HCT116 (cell line): ENCODE measurements at regions not wholly inside any gene's neighbourhood (a gene's known extent, or its start where the extent isn't known, plus 50 kb on each side); places are given as distances from the start of the nearest gene placed in this dataset.

ENCODE experiments used
- ATAC-seq: fragments of 200-7000 bp; cut with Tn5 transposase; 2 replicates; pipeline ENCODE4 v1.9.1; 2020; ENCODE audit warnings: mild to moderate bottlenecking, moderate library complexity
- BruUV-seq: library from RNA; stranded (reverse); fragments of 400-500 nt; replicated peaks from 2 replicates; lab custom pipeline; 2021; lab: Mats Ljungman, UMichigan
- CTCF ChIA-PET: fragments of 300-600 bp; sonication (Branson Sonifier 250); formaldehyde crosslinking; loops from one replicate; lab custom pipeline; 2021; ENCODE audit warnings: antibody characterized with exemption; lab: Charles Lee
- POLR2A ChIA-PET: fragments of 300-600, 350-600 bp; sonication (Branson Sonifier 250); formaldehyde crosslinking; loops from one replicate; lab custom pipeline; 2021; ENCODE audit warnings: antibody characterized with exemption; lab: Charles Lee
- RAD21 ChIA-PET, 2 experiments: fragments of 300-600 bp; sonication (Branson Sonifier 250); formaldehyde crosslinking; loops; one replicate each; lab custom pipeline; 2023; ENCODE audit warnings: low total read pairs in 2 of 2; ENCODE audit not compliant: uncharacterized antibody in 2 of 2, unreplicated experiment in 2 of 2, low non-redundant PET in 1 of 2; lab: Charles Lee
- DNase-seq: peaks from one replicate; pipeline ENCODE4 v3.0.0-alpha.2; 2010; ENCODE audit warnings: low read depth, low spot score
- H2AFZ ChIP-seq: fragments of 200-600 bp; shearing (Covaris generic), sonication (generic); 2 replicates; pipeline ENCODE4 v1.6.1; 2017; ENCODE audit warnings: low read depth, mixed run types, mixed read lengths, antibody characterized with exemption, low read length; ENCODE audit not compliant: poor library complexity, severe bottlenecking
- H3K27ac ChIP-seq: 2 replicates; pipeline ENCODE4 v1.5.1; 2012; ENCODE audit warnings: low read depth, low read length
- H3K27me3 ChIP-seq: fragments of 200-600 bp; sonication (generic); 2 replicates; pipeline ENCODE4 v1.6.1; 2016; ENCODE audit warnings: mixed run types, low read length, mixed read lengths; ENCODE audit not compliant: insufficient read depth
- H3K36me3 ChIP-seq, 2 experiments: fragments of 200-500 bp in 1 of 2; fragments of 200-600 bp in 1 of 2; sonication (Bioruptor generic) in 1 of 2; sonication (generic) in 1 of 2; 2 replicates each; pipeline versions ENCODE4 v1.5.1 to v1.6.1; 2014 to 2016; ENCODE audit warnings: low read length in 2 of 2, inconsistent platforms in 1 of 2, mixed read lengths in 1 of 2, mixed run types in 1 of 2; ENCODE audit not compliant: insufficient read depth in 2 of 2, control insufficient read depth in 1 of 2
- H3K4me1 ChIP-seq, 2 experiments: fragments of 200-600 bp in 1 of 2; sonication (generic) in 1 of 2; 2 replicates each; pipeline versions ENCODE4 v1.5.1 to v1.6.1; 2012 to 2017; ENCODE audit warnings: low read length in 2 of 2, inconsistent platforms in 1 of 2, mild to moderate bottlenecking in 1 of 2, mixed read lengths in 1 of 2, mixed run types in 1 of 2, moderate library complexity in 1 of 2; ENCODE audit not compliant: insufficient read depth in 2 of 2, control insufficient read depth in 1 of 2
- H3K4me2 ChIP-seq: fragments of 200-600 bp; sonication (generic); 2 replicates; pipeline ENCODE4 v1.6.1; 2017; ENCODE audit warnings: mixed run types, low read length, mixed read lengths
- H3K4me3 ChIP-seq, 2 experiments: fragments of 200-600 bp in 1 of 2; sonication (generic) in 1 of 2; replicated peaks in 1 of 2; 2 replicates each; pipeline ENCODE4 v1.5.1; 2011 to 2016; ENCODE audit warnings: low read length in 2 of 2, control low read depth in 1 of 2, low read depth in 1 of 2, mild to moderate bottlenecking in 1 of 2, mixed read lengths in 1 of 2, mixed run types in 1 of 2
- H3K79me2 ChIP-seq: fragments of 200-600 bp; sonication (generic); 2 replicates; pipeline ENCODE4 v1.6.1; 2017; ENCODE audit warnings: mild to moderate bottlenecking, mixed run types, low read length, moderate library complexity, mixed read lengths; ENCODE audit not compliant: insufficient read depth
- H3K9ac ChIP-seq: fragments of 200-600 bp; sonication (generic); 2 replicates; pipeline ENCODE4 v1.6.1; 2016; ENCODE audit warnings: low read length, mixed read lengths
- H3K9me2 ChIP-seq: fragments of 200-600 bp; sonication (generic), shearing (Covaris generic); 2 replicates; pipeline ENCODE4 v1.6.1; 2017; ENCODE audit warnings: mixed run types, mild to moderate bottlenecking, moderate library complexity; ENCODE audit not compliant: insufficient read depth
- H3K9me3 ChIP-seq, 2 experiments: fragments of 200-500 bp in 1 of 2; fragments of 200-600 bp in 1 of 2; sonication (Bioruptor generic) in 1 of 2; sonication (generic) in 1 of 2; 2 replicates each; pipeline ENCODE4 v1.6.1; 2014 to 2017; ENCODE audit warnings: low read length in 2 of 2, mixed read lengths in 2 of 2, inconsistent platforms in 1 of 2, low read depth in 1 of 2, mild to moderate bottlenecking in 1 of 2, mixed run types in 1 of 2, moderate library complexity in 1 of 2; ENCODE audit not compliant: control insufficient read depth in 1 of 2, insufficient read depth in 1 of 2
- H4K20me1 ChIP-seq: fragments of 200-600 bp; sonication (generic), shearing (Covaris generic); 2 replicates; pipeline ENCODE4 v1.6.1; 2017; ENCODE audit warnings: mixed run types, mild to moderate bottlenecking, moderate library complexity; ENCODE audit not compliant: insufficient read depth
- CBX3 ChIP-seq: IDR thresholded peaks from 2 replicates; pipeline ENCODE4 v1.6.1; 2012; ENCODE audit warnings: low read depth
- CEBPB ChIP-seq: IDR thresholded peaks from 2 replicates; pipeline ENCODE4 v1.6.1; 2012; ENCODE audit warnings: low read depth
- EZH2 ChIP-seq: fragments of 200-600 bp; sonication (generic); IDR thresholded peaks from 2 replicates; pipeline ENCODE4 v1.6.1; 2017; ENCODE audit warnings: antibody characterized with exemption, mixed run types
- FOSL1 ChIP-seq: IDR thresholded peaks from 2 replicates; pipeline ENCODE4 v1.6.1; 2012; ENCODE audit warnings: low read depth
- JUND ChIP-seq: IDR thresholded peaks from 2 replicates; pipeline ENCODE4 v1.6.1; 2012
- POLR2A ChIP-seq: IDR thresholded peaks from 2 replicates; pipeline ENCODE4 v1.7.0; 2011; ENCODE audit warnings: borderline replicate concordance; ENCODE audit not compliant: insufficient read depth, insufficient read length; ENCODE audit errors: extremely low read depth
- POLR2AphosphoS5 ChIP-seq: IDR thresholded peaks from 2 replicates; pipeline ENCODE4 v1.6.1; 2011; ENCODE audit warnings: mild to moderate bottlenecking, low read depth, low read length, moderate library complexity
- SIN3A ChIP-seq: IDR thresholded peaks from 2 replicates; pipeline ENCODE4 v1.6.1; 2012; ENCODE audit warnings: low read depth
- SP1 ChIP-seq: IDR thresholded peaks from 2 replicates; pipeline ENCODE4 v1.6.1; 2012; ENCODE audit warnings: low read depth
- SRF ChIP-seq: IDR thresholded peaks from 2 replicates; pipeline ENCODE4 v1.6.1; 2012; ENCODE audit warnings: low read depth
- TCF7L2 ChIP-seq: IDR thresholded peaks from 2 replicates; pipeline ENCODE4 v1.7.0; 2011; ENCODE audit warnings: borderline replicate concordance, inconsistent platforms; ENCODE audit not compliant: insufficient read depth, insufficient read length; ENCODE audit errors: extremely low read depth
- ZFX ChIP-seq: fragments of 450-650 bp; IDR thresholded peaks from 2 replicates; pipeline ENCODE4 v1.6.1; 2017
- intact Hi-C: fragments of 100-400 bp; cut with micrococcal nuclease; formaldehyde crosslinking; loops from 2 replicates; pipeline ENCODE4 v1.10.0; 2022
- TF ChIP-seq, protein P1 (sequence below): IDR thresholded peaks from 2 replicates; pipeline ENCODE4 v1.6.1; 2012
- TF ChIP-seq, protein P2 (sequence below), 3 experiments: fragments of 200-600 bp in 1 of 3; sonication (generic) in 1 of 3; IDR thresholded peaks in 2 of 3; conservative IDR thresholded peaks in 1 of 3; 2 replicates each; pipeline ENCODE4 v1.5.1; 2012 to 2017; ENCODE audit warnings: low read depth in 2 of 3, low read length in 2 of 3, antibody characterized with exemption in 1 of 3, borderline replicate concordance in 1 of 3, control low read depth in 1 of 3, mild to moderate bottlenecking in 1 of 3, mixed read lengths in 1 of 3, mixed run types in 1 of 3, moderate library complexity in 1 of 3; ENCODE audit not compliant: insufficient read depth in 1 of 3

DNA sequence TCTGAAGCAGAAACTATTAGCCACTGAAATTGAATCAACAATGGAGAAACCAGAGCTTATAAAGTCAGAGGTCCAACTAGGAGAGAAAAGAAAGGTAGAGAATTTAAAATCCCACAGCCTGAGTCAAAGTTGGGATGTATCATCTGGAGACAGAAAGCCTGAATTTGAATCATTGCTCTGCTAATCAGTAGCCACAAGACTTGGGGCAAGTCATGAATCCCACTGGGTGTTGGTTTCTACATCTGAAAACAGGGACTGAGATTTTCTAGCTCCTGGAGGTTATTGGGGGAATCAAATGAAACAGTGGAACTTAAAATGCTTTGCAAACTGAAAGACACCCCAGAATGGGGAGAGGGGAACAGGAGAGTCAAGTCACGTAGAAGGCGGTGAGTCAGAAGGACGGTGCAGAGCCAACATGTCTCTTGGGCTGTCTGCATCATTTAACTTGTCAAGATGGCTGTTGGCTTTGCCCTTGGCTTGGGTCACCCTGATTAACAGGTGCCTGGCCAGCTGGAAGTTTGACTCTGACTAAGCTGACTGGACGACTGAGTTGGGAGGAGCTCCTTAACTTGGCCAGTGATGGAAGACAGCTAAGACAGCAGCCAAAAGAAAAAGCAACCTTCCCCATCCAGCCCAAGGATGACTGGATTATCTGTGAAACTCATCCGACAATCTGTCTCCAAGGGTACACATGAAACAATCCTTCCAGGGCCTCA lies 60.6 kb upstream of the ADRA1B start:
- no peak overlapping the region for H3K9ac ChIP-seq
- CTCF ChIA-PET = no interaction called here
- no TSS peak for BruUV-seq

DNA sequence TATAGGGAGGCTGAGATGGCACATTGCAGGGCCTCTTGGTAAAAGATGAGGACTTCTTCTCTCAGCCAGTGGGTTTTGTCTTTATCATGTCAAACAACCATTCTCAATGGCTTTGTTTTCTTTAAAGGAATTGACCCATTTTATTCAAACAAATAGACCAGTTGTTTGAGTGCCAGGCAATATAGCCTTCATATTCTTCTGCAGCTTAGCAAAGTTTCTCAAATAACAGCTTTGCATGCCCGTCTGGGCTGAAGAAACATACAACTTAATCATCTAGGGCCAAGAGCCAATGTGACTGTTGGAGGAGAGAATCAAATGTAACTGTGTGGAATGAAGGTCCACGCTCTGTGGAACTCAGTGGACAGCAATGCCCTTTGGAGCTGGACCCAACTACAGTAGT lies 57.4 kb upstream of the ADRA1B start:
- CTCF ChIA-PET = no interaction called here
- intact Hi-C loops = no loop called here
- TF ChIP-seq POLR2AphosphoS5 (no peak), CBX3 (no peak), JUND (no peak), SIN3A (no peak), EZH2 (no peak), TCF7L2 (no peak), SRF (no peak), POLR2A (no peak), ZFX (no peak), CEBPB (no peak)
- TF ChIP-seq, protein P1, sequence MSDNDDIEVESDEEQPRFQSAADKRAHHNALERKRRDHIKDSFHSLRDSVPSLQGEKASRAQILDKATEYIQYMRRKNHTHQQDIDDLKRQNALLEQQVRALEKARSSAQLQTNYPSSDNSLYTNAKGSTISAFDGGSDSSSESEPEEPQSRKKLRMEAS = no peak
- TF ChIP-seq, protein P2, sequence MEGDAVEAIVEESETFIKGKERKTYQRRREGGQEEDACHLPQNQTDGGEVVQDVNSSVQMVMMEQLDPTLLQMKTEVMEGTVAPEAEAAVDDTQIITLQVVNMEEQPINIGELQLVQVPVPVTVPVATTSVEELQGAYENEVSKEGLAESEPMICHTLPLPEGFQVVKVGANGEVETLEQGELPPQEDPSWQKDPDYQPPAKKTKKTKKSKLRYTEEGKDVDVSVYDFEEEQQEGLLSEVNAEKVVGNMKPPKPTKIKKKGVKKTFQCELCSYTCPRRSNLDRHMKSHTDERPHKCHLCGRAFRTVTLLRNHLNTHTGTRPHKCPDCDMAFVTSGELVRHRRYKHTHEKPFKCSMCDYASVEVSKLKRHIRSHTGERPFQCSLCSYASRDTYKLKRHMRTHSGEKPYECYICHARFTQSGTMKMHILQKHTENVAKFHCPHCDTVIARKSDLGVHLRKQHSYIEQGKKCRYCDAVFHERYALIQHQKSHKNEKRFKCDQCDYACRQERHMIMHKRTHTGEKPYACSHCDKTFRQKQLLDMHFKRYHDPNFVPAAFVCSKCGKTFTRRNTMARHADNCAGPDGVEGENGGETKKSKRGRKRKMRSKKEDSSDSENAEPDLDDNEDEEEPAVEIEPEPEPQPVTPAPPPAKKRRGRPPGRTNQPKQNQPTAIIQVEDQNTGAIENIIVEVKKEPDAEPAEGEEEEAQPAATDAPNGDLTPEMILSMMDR (IDR thresholded peaks at IDR 0.05 in 2 of 3, conservative IDR thresholded peaks at IDR 0.05 in 1 of 3; ENCODE audit: borderline replicate concordance in 1 of 3, insufficient read depth in 1 of 3, low read depth in 2 of 3, low read length in 2 of 3) = no peak

More for the DNA sequence above, 60.6 kb upstream of the ADRA1B start:
- TF ChIP-seq CEBPB (no peak), POLR2AphosphoS5 (no peak), SP1 (no peak), FOSL1 (no peak), CBX3 (no peak), JUND (no peak), SIN3A (no peak)
- TF ChIP-seq, protein P2 (IDR thresholded peaks at IDR 0.05 in 2 of 3, conservative IDR thresholded peaks at IDR 0.05 in 1 of 3; ENCODE audit: borderline replicate concordance in 1 of 3, insufficient read depth in 1 of 3, low read depth in 2 of 3, low read length in 2 of 3) = no peak
- H3K27ac ChIP-seq = no peak overlapping the region
- no peaks in the 10 kb centered on the region for H3K79me2 ChIP-seq
- H2AFZ ChIP-seq = no peak overlapping the region
- RAD21 ChIA-PET = no interaction called here
- intact Hi-C loops = no loop called here
- no peaks in the 10 kb centered on the region for H3K36me3 ChIP-seq
- no peaks in the 10 kb centered on the region for H4K20me1 ChIP-seq
- H3K9me2 ChIP-seq = no peaks in the 10 kb centered on the region
- no peak for DNase-seq
- H3K4me2 ChIP-seq = no peak overlapping the region
- ATAC-seq = no peak
- no peaks in the 10 kb centered on the region for H3K4me1 ChIP-seq
- H3K4me3 ChIP-seq = no peak overlapping the region
- POLR2A ChIA-PET = no interaction called here
- no peaks in the 10 kb centered on the region for H3K27me3 ChIP-seq
- no peaks in the 10 kb centered on the region for H3K9me3 ChIP-seq

More for the DNA sequence above, 57.4 kb upstream of the ADRA1B start:
- no peak overlapping the region for H3K27ac ChIP-seq
- no peak overlapping the region for H3K4me2 ChIP-seq
- H3K9me2 ChIP-seq = no peaks in the 10 kb centered on the region
- no peaks in the 10 kb centered on the region for H3K4me1 ChIP-seq
- H4K20me1 ChIP-seq = no peaks in the 10 kb centered on the region
- H3K4me3 ChIP-seq = no peak overlapping the region
- no TSS peak for BruUV-seq
- no peaks in the 10 kb centered on the region for H3K9me3 ChIP-seq
- H3K36me3 ChIP-seq = no peaks in the 10 kb centered on the region
- ATAC-seq (no peak), DNase-seq (no peak)
- no peak overlapping the region for H2AFZ ChIP-seq
- no peaks in the 10 kb centered on the region for H3K27me3 ChIP-seq
- H3K79me2 ChIP-seq = no peaks in the 10 kb centered on the region
- RAD21 ChIA-PET = no interaction called here
- H3K9ac ChIP-seq = no peak overlapping the region
- POLR2A ChIA-PET = no interaction called here
